ENCODE measurements at regions not wholly inside any gene's neighbourhood (a gene's known extent, or its start where the extent isn't known, plus 50 kb on each side); places are given as distances from the start of the nearest gene placed in this dataset.

GRCh38 chr6:165820407-165820806, 157.4 kb upstream of the PDE10A start:
- no peak for ATAC-seq (replicated peaks)
- Mint-ChIP-seq H3K36me3 (ENCODE audit: low read depth) (no peaks in the 10 kb centered on the region), H3K27ac (no peak overlapping the region), H3K4me1 (no peaks in the 10 kb centered on the region), H3K4me3 (no peak overlapping the region), H3K27me3 (peaks cover 22% of the 10 kb centered on the region), H3K9me3 (no peaks in the 10 kb centered on the region)

DNA sequence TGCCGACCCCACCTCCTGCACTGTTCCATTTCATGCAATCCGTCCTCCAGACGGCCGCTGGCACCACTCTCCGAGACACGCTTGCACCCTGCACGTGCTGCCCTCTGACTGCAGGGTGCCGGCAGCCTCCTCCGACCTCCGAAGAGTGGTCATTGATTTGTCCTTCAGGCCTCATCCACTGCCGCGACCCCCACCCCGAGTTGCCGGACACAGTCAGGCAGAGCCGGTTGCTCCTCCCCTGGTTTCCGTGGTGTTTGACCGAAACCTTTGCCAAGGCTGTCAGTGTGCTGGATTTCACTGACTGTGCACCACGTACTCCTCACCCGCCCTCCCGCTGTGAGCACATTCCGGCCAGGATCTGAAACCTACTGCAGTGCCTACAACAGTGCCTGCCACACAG, 156.4 kb upstream of the PDE10A start:
- no peaks in the 10 kb centered on the region for H3K36me3 Mint-ChIP-seq (ENCODE audit: low read depth)
- H3K4me3 Mint-ChIP-seq: no peak overlapping the region
- H3K27me3 Mint-ChIP-seq: peaks cover 25% of the 10 kb centered on the region
- H3K4me1 Mint-ChIP-seq: no peaks in the 10 kb centered on the region
- H3K9me3 Mint-ChIP-seq: no peaks in the 10 kb centered on the region
- ATAC-seq (replicated peaks): no peak
- no peak overlapping the region for H3K27ac Mint-ChIP-seq

- H3K4me3 Mint-ChIP-seq: no peak overlapping the region
- H3K36me3 Mint-ChIP-seq (ENCODE audit: low read depth): no peaks in the 10 kb centered on the region
- H3K9me3 Mint-ChIP-seq: no peaks in the 10 kb centered on the region
- ATAC-seq (replicated peaks): no peak
- no peaks in the 10 kb centered on the region for H3K4me1 Mint-ChIP-seq
- peaks cover 25% of the 10 kb centered on the region for H3K27me3 Mint-ChIP-seq
- no peak overlapping the region for H3K27ac Mint-ChIP-seq
Measured at GRCh38 chr6:165818200-165818599, 155.2 kb upstream of the PDE10A start.

DNA sequence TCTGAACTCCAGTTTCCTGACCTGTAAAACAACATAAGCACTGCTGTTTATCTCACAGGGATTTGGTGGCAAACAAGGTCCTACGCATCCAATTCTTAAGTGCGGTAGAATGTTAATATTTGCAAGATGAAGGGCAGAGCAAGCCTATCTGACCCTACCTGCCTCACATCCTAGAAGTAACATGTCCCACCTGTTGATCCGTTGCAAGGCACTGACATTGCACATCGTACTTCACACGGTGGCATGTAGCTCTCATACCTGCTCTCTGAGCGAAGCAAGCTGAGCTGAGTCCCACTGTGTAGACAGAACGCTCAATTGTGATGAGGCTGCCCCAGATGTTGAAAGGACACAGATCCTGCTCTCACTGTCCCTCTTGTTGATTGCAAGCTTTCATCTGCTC, 154.7 kb upstream of the PDE10A start:
- no peak for ATAC-seq (replicated peaks)
- H3K9me3 Mint-ChIP-seq: no peaks in the 10 kb centered on the region
- no peaks in the 10 kb centered on the region for H3K4me1 Mint-ChIP-seq
- H3K27me3 Mint-ChIP-seq: peaks cover 25% of the 10 kb centered on the region
- H3K4me3 Mint-ChIP-seq: no peak overlapping the region
- H3K27ac Mint-ChIP-seq: no peak overlapping the region
- no peaks in the 10 kb centered on the region for H3K36me3 Mint-ChIP-seq (ENCODE audit: low read depth)

GRCh38 chr6:165817148-165817547, 154.1 kb upstream of the PDE10A start:
- ATAC-seq (replicated peaks): no peak

DNA sequence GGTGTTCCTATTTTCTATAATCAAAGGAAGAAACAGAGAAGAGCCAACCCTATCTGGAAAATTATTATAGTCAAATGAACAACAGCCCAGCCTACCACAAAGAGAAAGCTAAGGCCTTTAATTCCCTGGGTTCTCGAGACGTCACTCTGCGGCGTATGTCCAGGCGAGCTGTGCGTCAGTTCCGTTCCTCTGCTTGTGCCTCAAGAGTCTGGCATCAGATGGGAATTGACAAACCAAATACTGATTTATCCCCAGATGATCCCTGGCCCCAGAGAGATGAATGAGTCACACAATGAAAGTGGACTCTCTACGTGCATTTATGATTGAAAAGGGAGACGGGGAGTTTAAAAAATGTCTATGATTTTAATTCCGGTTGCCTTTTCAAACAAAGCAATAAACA, 151.6 kb upstream of the PDE10A start:
- H3K27ac Mint-ChIP-seq: no peak overlapping the region
- no peaks in the 10 kb centered on the region for H3K36me3 Mint-ChIP-seq (ENCODE audit: low read depth)
- H3K4me3 Mint-ChIP-seq: no peak overlapping the region
- H3K27me3 Mint-ChIP-seq: peaks cover 30% of the 10 kb centered on the region
- peaks cover 9% of the 10 kb centered on the region for H3K9me3 Mint-ChIP-seq
- no peak for ATAC-seq (replicated peaks)
- H3K4me1 Mint-ChIP-seq: no peaks in the 10 kb centered on the region

More at GRCh38 chr6:165817148-165817547, 154.1 kb upstream of the PDE10A start:
- Mint-ChIP-seq H3K4me1 (no peaks in the 10 kb centered on the region), H3K36me3 (ENCODE audit: low read depth) (no peaks in the 10 kb centered on the region), H3K27me3 (peaks cover 25% of the 10 kb centered on the region), H3K4me3 (no peak overlapping the region), H3K9me3 (no peaks in the 10 kb centered on the region), H3K27ac (no peak overlapping the region)

- Mint-ChIP-seq H3K4me3 (no peak overlapping the region), H3K36me3 (ENCODE audit: low read depth) (no peaks in the 10 kb centered on the region), H3K27ac (no peak overlapping the region), H3K27me3 (peaks cover 13% of the 10 kb centered on the region), H3K9me3 (peaks cover 9% of the 10 kb centered on the region), H3K4me1 (no peaks in the 10 kb centered on the region)
- ATAC-seq (replicated peaks): no peak
Measured at GRCh38 chr6:165811512-165811911, 148.5 kb upstream of the PDE10A start.

DNA sequence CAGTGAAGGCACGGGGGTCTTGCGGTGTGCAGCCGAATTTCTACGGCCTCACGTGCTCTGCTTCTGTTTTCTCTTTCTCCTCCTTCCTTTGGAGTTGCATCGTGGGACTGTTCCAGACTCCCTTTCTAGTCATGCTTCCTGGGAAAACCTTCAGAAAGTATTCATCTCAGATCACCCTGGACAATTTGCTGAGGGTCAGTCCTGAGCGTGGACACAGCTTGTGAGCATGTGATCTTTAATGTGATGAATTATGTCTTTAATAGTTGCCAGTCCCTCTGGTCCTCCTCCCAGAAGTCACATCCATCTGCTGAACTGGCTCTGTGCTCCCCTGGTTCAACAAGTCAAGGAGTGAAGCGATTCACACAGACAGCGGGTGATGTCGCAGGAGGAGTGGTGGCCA, 145.0 kb upstream of the PDE10A start:
- ATAC-seq (replicated peaks): no peak
- Mint-ChIP-seq H3K4me3 (no peak overlapping the region), H3K36me3 (ENCODE audit: low read depth) (no peaks in the 10 kb centered on the region), H3K4me1 (peaks cover 5% of the 10 kb centered on the region), H3K27me3 (peaks cover 18% of the 10 kb centered on the region), H3K9me3 (peaks cover 9% of the 10 kb centered on the region), H3K27ac (no peak overlapping the region)

GRCh38 chr6:165807249-165807960, 144.4 kb upstream of the PDE10A start:
- Mint-ChIP-seq H3K4me3 (no peak overlapping the region), H3K36me3 (ENCODE audit: low read depth) (no peaks in the 10 kb centered on the region), H3K27ac (no peak overlapping the region), H3K4me1 (peaks cover 5% of the 10 kb centered on the region), H3K9me3 (peaks cover 9% of the 10 kb centered on the region), H3K27me3 (peaks cover 18% of the 10 kb centered on the region)
- no peak for ATAC-seq (replicated peaks)

GRCh38 chr6:165806126-165806810, 143.2 kb upstream of the PDE10A start:
- H3K36me3 Mint-ChIP-seq (ENCODE audit: low read depth): no peaks in the 10 kb centered on the region
- H3K27me3 Mint-ChIP-seq: peaks cover 18% of the 10 kb centered on the region
- peaks cover 8% of the 10 kb centered on the region for H3K9me3 Mint-ChIP-seq
- H3K4me3 Mint-ChIP-seq: no peak overlapping the region
- peaks cover 5% of the 10 kb centered on the region for H3K4me1 Mint-ChIP-seq
- ATAC-seq (replicated peaks): no peak
- no peak overlapping the region for H3K27ac Mint-ChIP-seq

DNA sequence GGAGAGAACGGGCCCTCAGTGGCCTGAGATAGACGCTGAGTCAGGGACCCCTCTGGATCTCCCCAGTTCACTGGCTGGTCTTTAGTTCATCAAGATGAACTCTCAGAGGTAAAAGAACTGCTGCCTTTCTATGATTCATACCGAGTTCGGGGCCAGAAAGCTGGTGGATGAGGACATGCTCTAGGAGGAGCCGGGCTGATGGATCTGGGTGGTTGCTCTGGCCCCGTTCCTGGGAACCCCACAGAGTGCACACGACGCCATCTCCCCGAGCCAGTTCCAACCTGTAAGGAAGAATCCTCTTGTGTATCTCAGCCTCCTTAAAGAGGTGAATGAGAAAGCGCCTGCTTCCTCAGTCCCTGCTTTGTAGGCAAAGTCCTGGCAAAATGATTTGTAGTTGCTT, 142.6 kb upstream of the PDE10A start:
- Mint-ChIP-seq H3K36me3 (ENCODE audit: low read depth) (no peaks in the 10 kb centered on the region), H3K9me3 (peaks cover 6% of the 10 kb centered on the region), H3K4me1 (peaks cover 5% of the 10 kb centered on the region), H3K4me3 (no peak overlapping the region), H3K27ac (no peak overlapping the region), H3K27me3 (peaks cover 17% of the 10 kb centered on the region)
- no peak for ATAC-seq (replicated peaks)

GRCh38 chr6:165805067-165805555, 142.1 kb upstream of the PDE10A start:
- Mint-ChIP-seq H3K36me3 (ENCODE audit: low read depth) (no peaks in the 10 kb centered on the region), H3K27ac (no peak overlapping the region), H3K4me3 (no peak overlapping the region), H3K27me3 (peaks cover 13% of the 10 kb centered on the region), H3K4me1 (peaks cover 5% of the 10 kb centered on the region), H3K9me3 (peaks cover under 1% of the 10 kb centered on the region)
- ATAC-seq (replicated peaks): no peak

DNA sequence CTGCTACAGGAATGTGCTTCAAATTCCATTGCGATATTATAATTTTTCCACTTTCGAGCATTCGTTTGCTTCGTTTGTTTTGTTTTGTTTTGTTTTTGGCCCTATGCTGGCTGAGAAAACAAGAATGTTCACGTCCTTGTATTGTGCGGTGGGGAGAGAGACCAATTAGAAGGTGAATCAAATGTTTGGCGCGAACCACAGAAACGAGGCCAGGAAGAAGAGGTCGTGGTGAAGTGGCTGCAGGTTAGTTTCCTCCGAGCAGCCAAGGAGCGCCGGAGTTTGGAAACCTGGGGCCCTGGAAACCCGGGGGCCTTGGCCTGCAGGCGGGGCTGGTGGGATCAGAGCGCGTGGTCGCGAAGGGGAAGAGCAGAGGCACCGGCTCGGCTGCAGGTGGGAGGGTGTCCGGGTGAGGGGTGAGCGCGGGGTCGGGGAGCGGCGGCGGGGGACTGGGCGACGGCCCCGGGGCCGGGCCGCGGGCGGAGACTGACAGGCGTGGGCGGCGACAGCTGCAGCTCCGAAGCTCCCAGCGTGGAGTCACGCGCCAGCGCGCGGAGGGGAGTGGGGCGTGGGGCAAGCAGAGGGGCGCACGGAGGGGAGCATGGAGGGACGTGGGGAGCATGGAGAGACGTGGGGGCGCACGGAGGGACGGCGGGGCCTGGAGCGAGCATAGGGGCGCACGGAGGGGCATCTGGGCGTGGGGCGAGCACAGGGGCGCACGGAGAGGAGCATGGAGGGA, 141.5 kb upstream of the PDE10A start:
- Mint-ChIP-seq H3K36me3 (ENCODE audit: low read depth) (no peaks in the 10 kb centered on the region), H3K9me3 (no peaks in the 10 kb centered on the region)
- no peak for ATAC-seq (replicated peaks)

GRCh38 chr6:165800337-165800736, 137.3 kb upstream of the PDE10A start:
- Mint-ChIP-seq H3K27me3 (peaks cover 8% of the 10 kb centered on the region), H3K36me3 (ENCODE audit: low read depth) (no peaks in the 10 kb centered on the region), H3K4me3 (no peak overlapping the region), H3K27ac (no peak overlapping the region), H3K9me3 (no peaks in the 10 kb centered on the region), H3K4me1 (peaks cover 5% of the 10 kb centered on the region)
- no peak for ATAC-seq (replicated peaks)

More for the DNA sequence above, 141.5 kb upstream of the PDE10A start:
- Mint-ChIP-seq H3K4me3 (no peak overlapping the region), H3K27me3 (peaks cover 13% of the 10 kb centered on the region), H3K4me1 (peaks cover 5% of the 10 kb centered on the region), H3K27ac (no peak overlapping the region)

Measured in activated T-helper 17 cell treated with anti-CD3 and anti-CD28 coated beads, Interleukin-2, amount 50 U/mL, for 72 hours (primary cell).